Prostate gland (tissue), 2 donors: ENCODE measurements at regions not wholly inside any gene's neighbourhood (a gene's known extent, or its start where the extent isn't known, plus 50 kb on each side); places are given as distances from the start of the nearest gene placed in this dataset.

ENCODE experiments used
- POLR2A ChIP-seq: fragments of 450-650 bp; IDR thresholded peaks from one replicate; pipeline ENCODE4 v1.6.1; 2016; ENCODE audit warnings: antibody characterized with exemption, mild to moderate bottlenecking
- POLR2AphosphoS5 ChIP-seq: sonication (generic); formaldehyde crosslinking; IDR thresholded peaks from one replicate; pipeline ENCODE4 v1.6.1; 2017; ENCODE audit warnings: antibody characterized with exemption
- TF ChIP-seq, protein P1 (sequence below), 4 experiments: fragments of 200-600 bp in 2 of 4; fragments of 450-650 bp in 2 of 4; sonication (generic) in 2 of 4; IDR thresholded peaks; 1 replicate in 3 of 4; 2 replicates in 1 of 4; pipeline ENCODE4 v1.5.1; 2016 to 2019; ENCODE audit warnings: antibody characterized with exemption in 4 of 4, mild to moderate bottlenecking in 2 of 4, moderate library complexity in 2 of 4

GRCh38 chr6:27624694-27625262 is 151.9 kb upstream of the ZNF184 start:
- TF ChIP-seq POLR2AphosphoS5 (no peak), POLR2A (no peak)
- TF ChIP-seq, protein P1, sequence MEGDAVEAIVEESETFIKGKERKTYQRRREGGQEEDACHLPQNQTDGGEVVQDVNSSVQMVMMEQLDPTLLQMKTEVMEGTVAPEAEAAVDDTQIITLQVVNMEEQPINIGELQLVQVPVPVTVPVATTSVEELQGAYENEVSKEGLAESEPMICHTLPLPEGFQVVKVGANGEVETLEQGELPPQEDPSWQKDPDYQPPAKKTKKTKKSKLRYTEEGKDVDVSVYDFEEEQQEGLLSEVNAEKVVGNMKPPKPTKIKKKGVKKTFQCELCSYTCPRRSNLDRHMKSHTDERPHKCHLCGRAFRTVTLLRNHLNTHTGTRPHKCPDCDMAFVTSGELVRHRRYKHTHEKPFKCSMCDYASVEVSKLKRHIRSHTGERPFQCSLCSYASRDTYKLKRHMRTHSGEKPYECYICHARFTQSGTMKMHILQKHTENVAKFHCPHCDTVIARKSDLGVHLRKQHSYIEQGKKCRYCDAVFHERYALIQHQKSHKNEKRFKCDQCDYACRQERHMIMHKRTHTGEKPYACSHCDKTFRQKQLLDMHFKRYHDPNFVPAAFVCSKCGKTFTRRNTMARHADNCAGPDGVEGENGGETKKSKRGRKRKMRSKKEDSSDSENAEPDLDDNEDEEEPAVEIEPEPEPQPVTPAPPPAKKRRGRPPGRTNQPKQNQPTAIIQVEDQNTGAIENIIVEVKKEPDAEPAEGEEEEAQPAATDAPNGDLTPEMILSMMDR (IDR thresholded peaks at IDR 0.05) = no peak
